ENCODE measurements at regions not wholly inside any gene's neighbourhood (a gene's known extent, or its start where the extent isn't known, plus 50 kb on each side); places are given as distances from the start of the nearest gene placed in this dataset.

DNA sequence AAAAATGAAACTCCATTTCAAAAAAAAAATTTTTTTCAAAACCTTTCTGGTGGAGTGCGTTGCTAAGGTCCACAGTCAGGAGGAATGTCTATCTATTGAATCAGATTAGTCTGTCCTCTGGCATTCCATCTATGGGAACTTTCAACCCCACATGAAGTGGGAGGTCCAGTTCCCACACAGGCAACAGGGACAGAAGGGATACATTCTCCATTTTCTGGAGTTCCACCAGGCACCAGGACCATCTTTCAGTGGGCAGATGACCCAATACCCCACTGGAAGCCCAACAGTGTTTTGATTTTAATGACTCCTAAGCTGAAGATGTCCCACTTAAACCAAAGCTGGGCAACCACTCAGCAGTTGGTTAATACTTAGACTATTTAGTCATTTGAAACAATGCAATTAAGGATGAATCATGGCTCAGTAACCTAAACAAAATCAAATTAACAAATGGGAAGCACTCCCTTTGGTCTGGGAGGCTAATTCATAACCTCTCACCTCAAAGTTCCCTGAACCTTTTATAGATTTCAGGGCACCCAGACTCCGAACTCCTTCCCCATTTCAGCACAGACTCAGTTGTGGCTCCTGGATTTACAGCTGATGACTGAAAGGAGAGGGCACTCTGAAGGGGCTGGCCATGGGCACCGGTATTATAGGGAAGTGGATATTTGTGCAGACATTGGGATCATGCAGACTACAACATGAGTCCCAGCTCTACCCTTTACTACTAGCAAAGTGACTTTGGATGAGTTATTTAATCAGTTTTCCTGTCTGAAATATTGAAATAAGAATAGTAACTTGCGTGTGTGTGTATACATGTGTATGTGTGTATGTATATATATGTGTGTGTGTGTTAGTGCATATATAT lies 264.3 kb upstream of the LRTM1 start:
- H3K4me3 ChIP-seq: no peak overlapping the region
- no peaks in the 10 kb centered on the region for H3K9me3 ChIP-seq (replicated peaks; ENCODE audit: control insufficient read depth, insufficient read depth, low read length)
- no peak overlapping the region for H3K4me2 ChIP-seq (ENCODE audit: control insufficient read depth, insufficient read depth)
- no TSS peak for BruUV-seq (replicated peaks)
- ATAC-seq: no peak
- no peaks in the 10 kb centered on the region for H3K4me1 ChIP-seq (ENCODE audit: control insufficient read depth, insufficient read depth, low read length)
- H3K79me2 ChIP-seq (ENCODE audit: control insufficient read depth, insufficient read depth, low read length): no peaks in the 10 kb centered on the region
- ChIA-PET RAD21 (ENCODE audit: unreplicated experiment) (no interaction called here), SMC1A (ENCODE audit: uncharacterized antibody, unreplicated experiment) (no interaction called here), CTCF (interaction anchor here (1.7 kb wide), 1 partner anchor 11 kb away, joined by 3 read pairs; no protein-coding TSS in a partner anchor), POLR2A (no interaction called here)
- no peak for DNase-seq (ENCODE audit: low read depth, low spot score)
- no peaks in the 10 kb centered on the region for H3K36me3 ChIP-seq (ENCODE audit: control insufficient read depth in 2 of 2, insufficient read depth in 2 of 2, low read length in 1 of 2)
- intact Hi-C loops (cut with micrococcal nuclease; ENCODE audit: unreplicated experiment) (no loop called here), in situ Hi-C loops (cut with MboI) (no loop called here)
- no peak overlapping the region for H2AFZ ChIP-seq (ENCODE audit: control insufficient read depth, low read depth, low read length)
- no peaks in the 10 kb centered on the region for H4K20me1 ChIP-seq (ENCODE audit: control insufficient read depth, insufficient read depth)
- FAIRE-seq: no peak
- 51% methylated on average over 4 of the region's 4 CpGs for WGBS (ENCODE audit: insufficient coverage, insufficient replicate concordance, low lambda C conversion rate, missing lambda C conversion rate)
- peaks cover 0 to 3% of the 10 kb centered on the region in 2 experiments; a peak in 1 of 4 replicates for H3K27me3 ChIP-seq (replicated peaks in 1 of 2; ENCODE audit: control insufficient read depth in 2 of 2, insufficient read depth in 2 of 2, low read length in 1 of 2)
- H3K9ac ChIP-seq (ENCODE audit: control insufficient read depth, insufficient read depth, low read length): no peak overlapping the region
- no peak overlapping the region for H3K27ac ChIP-seq (ENCODE audit: control insufficient read depth, insufficient read depth)
- TF ChIP-seq USF1 (IDR thresholded peaks at IDR 0.05; ENCODE audit: borderline replicate concordance, extremely low read length, insufficient read depth, low read depth, low read length) (no peak), DPF2 (IDR thresholded peaks at IDR 0.05) (no peak), NBN (IDR thresholded peaks at IDR 0.05) (no peak), TCF3 (IDR thresholded peaks at IDR 0.05; ENCODE audit: borderline replicate concordance, insufficient read depth, low read depth, low read length) (no peak), RBBP5 (conservative IDR thresholded peaks at IDR 0.05) (no peak), ASH2L (IDR thresholded peaks at IDR 0.05; ENCODE audit: borderline replicate concordance, low read depth) (no peak), JUND (IDR thresholded peaks at IDR 0.05; ENCODE audit: low read depth, low read length) (no peak), CBX3 (IDR thresholded peaks at IDR 0.05; ENCODE audit: borderline replicate concordance, low read depth) (no peak), ZNF217 (IDR thresholded peaks at IDR 0.05) (no peak), ZNF384 (IDR thresholded peaks at IDR 0.05; ENCODE audit: borderline replicate concordance, low read depth, low read length) (no peak), IKZF1 (conservative IDR thresholded peaks at IDR 0.05) (no peak), BRCA1 (IDR thresholded peaks at IDR 0.05; ENCODE audit: low read depth, low read length) (no peak)
- TF ChIP-seq, protein P1, sequence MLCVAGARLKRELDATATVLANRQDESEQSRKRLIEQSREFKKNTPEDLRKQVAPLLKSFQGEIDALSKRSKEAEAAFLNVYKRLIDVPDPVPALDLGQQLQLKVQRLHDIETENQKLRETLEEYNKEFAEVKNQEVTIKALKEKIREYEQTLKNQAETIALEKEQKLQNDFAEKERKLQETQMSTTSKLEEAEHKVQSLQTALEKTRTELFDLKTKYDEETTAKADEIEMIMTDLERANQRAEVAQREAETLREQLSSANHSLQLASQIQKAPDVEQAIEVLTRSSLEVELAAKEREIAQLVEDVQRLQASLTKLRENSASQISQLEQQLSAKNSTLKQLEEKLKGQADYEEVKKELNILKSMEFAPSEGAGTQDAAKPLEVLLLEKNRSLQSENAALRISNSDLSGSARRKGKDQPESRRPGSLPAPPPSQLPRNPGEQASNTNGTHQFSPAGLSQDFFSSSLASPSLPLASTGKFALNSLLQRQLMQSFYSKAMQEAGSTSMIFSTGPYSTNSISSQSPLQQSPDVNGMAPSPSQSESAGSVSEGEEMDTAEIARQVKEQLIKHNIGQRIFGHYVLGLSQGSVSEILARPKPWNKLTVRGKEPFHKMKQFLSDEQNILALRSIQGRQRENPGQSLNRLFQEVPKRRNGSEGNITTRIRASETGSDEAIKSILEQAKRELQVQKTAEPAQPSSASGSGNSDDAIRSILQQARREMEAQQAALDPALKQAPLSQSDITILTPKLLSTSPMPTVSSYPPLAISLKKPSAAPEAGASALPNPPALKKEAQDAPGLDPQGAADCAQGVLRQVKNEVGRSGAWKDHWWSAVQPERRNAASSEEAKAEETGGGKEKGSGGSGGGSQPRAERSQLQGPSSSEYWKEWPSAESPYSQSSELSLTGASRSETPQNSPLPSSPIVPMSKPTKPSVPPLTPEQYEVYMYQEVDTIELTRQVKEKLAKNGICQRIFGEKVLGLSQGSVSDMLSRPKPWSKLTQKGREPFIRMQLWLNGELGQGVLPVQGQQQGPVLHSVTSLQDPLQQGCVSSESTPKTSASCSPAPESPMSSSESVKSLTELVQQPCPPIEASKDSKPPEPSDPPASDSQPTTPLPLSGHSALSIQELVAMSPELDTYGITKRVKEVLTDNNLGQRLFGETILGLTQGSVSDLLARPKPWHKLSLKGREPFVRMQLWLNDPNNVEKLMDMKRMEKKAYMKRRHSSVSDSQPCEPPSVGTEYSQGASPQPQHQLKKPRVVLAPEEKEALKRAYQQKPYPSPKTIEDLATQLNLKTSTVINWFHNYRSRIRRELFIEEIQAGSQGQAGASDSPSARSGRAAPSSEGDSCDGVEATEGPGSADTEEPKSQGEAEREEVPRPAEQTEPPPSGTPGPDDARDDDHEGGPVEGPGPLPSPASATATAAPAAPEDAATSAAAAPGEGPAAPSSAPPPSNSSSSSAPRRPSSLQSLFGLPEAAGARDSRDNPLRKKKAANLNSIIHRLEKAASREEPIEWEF (IDR thresholded peaks at IDR 0.05; ENCODE audit: insufficient replicate concordance, low read depth, low read length): no peak
- TF ChIP-seq, protein P2, sequence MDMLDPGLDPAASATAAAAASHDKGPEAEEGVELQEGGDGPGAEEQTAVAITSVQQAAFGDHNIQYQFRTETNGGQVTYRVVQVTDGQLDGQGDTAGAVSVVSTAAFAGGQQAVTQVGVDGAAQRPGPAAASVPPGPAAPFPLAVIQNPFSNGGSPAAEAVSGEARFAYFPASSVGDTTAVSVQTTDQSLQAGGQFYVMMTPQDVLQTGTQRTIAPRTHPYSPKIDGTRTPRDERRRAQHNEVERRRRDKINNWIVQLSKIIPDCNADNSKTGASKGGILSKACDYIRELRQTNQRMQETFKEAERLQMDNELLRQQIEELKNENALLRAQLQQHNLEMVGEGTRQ (IDR thresholded peaks at IDR 0.05; ENCODE audit: borderline replicate concordance, low read depth, low read length): no peak
- TF ChIP-seq, protein P3, sequence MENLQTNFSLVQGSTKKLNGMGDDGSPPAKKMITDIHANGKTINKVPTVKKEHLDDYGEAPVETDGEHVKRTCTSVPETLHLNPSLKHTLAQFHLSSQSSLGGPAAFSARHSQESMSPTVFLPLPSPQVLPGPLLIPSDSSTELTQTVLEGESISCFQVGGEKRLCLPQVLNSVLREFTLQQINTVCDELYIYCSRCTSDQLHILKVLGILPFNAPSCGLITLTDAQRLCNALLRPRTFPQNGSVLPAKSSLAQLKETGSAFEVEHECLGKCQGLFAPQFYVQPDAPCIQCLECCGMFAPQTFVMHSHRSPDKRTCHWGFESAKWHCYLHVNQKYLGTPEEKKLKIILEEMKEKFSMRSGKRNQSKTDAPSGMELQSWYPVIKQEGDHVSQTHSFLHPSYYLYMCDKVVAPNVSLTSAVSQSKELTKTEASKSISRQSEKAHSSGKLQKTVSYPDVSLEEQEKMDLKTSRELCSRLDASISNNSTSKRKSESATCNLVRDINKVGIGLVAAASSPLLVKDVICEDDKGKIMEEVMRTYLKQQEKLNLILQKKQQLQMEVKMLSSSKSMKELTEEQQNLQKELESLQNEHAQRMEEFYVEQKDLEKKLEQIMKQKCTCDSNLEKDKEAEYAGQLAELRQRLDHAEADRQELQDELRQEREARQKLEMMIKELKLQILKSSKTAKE (IDR thresholded peaks at IDR 0.05; ENCODE audit: low read depth, poor library complexity, severe bottlenecking): no peak

All from GM12878 (cell line).